ENCODE measurements at regions not wholly inside any gene's neighbourhood (a gene's known extent, or its start where the extent isn't known, plus 50 kb on each side); places are given as distances from the start of the nearest gene placed in this dataset.

- TF ChIP-seq POLR2A (IDR thresholded peaks at IDR 0.05) (no peak), EP300 (IDR thresholded peaks at IDR 0.05) (no peak), POLR2AphosphoS5 (IDR thresholded peaks at IDR 0.05) (no peak)
- TF ChIP-seq, protein P1, sequence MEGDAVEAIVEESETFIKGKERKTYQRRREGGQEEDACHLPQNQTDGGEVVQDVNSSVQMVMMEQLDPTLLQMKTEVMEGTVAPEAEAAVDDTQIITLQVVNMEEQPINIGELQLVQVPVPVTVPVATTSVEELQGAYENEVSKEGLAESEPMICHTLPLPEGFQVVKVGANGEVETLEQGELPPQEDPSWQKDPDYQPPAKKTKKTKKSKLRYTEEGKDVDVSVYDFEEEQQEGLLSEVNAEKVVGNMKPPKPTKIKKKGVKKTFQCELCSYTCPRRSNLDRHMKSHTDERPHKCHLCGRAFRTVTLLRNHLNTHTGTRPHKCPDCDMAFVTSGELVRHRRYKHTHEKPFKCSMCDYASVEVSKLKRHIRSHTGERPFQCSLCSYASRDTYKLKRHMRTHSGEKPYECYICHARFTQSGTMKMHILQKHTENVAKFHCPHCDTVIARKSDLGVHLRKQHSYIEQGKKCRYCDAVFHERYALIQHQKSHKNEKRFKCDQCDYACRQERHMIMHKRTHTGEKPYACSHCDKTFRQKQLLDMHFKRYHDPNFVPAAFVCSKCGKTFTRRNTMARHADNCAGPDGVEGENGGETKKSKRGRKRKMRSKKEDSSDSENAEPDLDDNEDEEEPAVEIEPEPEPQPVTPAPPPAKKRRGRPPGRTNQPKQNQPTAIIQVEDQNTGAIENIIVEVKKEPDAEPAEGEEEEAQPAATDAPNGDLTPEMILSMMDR (IDR thresholded peaks at IDR 0.05), result no peak
- 50 to 84% methylated on average over 2 of the region's 2 CpGs for WGBS, 2 donors
- Histone ChIP-seq H3K27me3 (no peaks in the 10 kb centered on the region), H3K36me3 (no peaks in the 10 kb centered on the region), H3K4me3 (no peak overlapping the region), H3K27ac (no peak overlapping the region), H3K4me1 (no peaks in the 10 kb centered on the region), H3K9me3 (no peaks in the 10 kb centered on the region)
- intact Hi-C loops (cut with DNase I), result no loop called here
- DNase-seq, result no peak
Observed at GRCh38 chr7:41298409-41298808, 404.5 kb downstream of the INHBA start.

GRCh38 chr7:41297166-41297565 lies 405.7 kb downstream of the INHBA start:
- WGBS, 2 donors, result 85 to 89% methylated on average over 6 of the region's 6 CpGs
- Histone ChIP-seq H3K4me3 (no peak overlapping the region), H3K4me1 (no peaks in the 10 kb centered on the region), H3K27me3 (no peaks in the 10 kb centered on the region), H3K27ac (no peak overlapping the region), H3K36me3 (no peaks in the 10 kb centered on the region), H3K9me3 (no peaks in the 10 kb centered on the region)
- no peak for DNase-seq
- intact Hi-C loops (cut with DNase I), result no loop called here
- TF ChIP-seq POLR2A (IDR thresholded peaks at IDR 0.05), result no peak

DNA sequence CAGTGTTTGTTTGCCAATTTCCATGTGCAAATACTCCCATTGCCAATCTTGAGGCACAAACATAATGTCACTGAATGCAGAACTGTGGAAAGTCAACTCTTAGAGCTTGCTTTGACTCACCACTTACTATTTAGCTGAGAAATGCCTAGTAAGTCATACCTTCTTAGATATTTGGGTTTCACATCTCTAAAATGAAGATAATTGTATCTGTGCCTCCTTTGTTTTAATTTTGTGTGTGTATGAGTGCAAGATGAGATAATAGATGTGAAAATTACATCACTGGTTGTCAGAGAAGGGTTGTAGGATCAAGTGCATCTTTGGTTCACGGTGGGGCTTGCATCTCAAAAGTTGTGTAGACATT lies 407.5 kb downstream of the INHBA start:
- TF ChIP-seq, protein P1 (IDR thresholded peaks at IDR 0.05), result no peak
- TF ChIP-seq POLR2AphosphoS5 (IDR thresholded peaks at IDR 0.05), result no peak
- no peak for TF ChIP-seq EP300 (IDR thresholded peaks at IDR 0.05)
- TF ChIP-seq POLR2A (IDR thresholded peaks at IDR 0.05), result no peak
- no peaks in the 10 kb centered on the region for H3K27me3 ChIP-seq
- intact Hi-C loops (cut with DNase I), result no loop called here
- no peaks in the 10 kb centered on the region for H3K9me3 ChIP-seq
- no peaks in the 10 kb centered on the region for H3K36me3 ChIP-seq
- H3K4me3 ChIP-seq, result no peak overlapping the region
- H3K27ac ChIP-seq, result no peak overlapping the region
- no peak for DNase-seq
- H3K4me1 ChIP-seq, result no peaks in the 10 kb centered on the region
- 93 to 94% methylated on average over 1 of the region's 1 CpG for WGBS, 2 donors

DNA sequence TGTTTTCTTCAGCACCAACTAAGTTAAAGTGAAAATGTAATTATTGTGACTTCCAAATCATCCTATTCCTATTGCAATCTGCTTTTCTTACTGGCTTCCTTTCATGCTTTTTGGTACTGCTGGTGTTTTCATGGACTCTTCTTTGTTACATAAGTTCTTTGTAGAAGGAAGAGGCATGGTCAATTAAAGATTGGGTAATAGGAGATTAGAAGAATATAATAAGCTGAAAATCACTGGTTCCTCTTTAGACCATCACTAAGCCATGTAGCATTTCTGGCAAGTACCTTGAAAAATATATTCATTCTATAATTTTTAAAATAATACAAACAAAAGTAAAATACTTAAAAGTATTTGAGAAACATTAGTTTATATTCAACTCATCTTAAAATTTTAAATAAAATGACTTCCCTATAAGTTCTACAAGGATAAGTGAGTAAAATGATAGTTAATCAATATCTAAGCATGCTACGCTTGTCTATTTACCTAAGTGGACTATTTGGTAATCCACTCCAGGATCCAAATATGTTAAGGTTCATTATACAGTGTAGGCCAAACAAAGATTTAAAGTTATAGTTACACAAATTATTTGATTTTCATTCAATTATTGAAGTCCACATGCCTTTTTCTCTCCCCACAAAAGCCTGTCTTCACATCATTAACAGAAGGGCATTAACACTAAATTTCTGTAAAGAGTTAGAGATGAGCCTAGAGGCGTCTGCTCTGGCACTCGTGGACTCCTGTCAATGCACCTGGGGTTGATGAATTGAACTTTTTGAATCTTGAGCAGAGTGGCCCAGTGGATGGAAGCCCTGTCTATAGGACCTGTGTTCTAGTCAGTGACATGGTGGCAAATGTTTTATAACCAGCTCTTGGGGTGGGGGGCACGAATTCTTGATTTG lies 408.1 kb downstream of the INHBA start:
- 58 to 81% methylated on average over 4 of the region's 4 CpGs for WGBS, 2 donors
- Histone ChIP-seq H3K4me1 (no peaks in the 10 kb centered on the region), H3K36me3 (no peaks in the 10 kb centered on the region), H3K27ac (no peak overlapping the region), H3K27me3 (no peaks in the 10 kb centered on the region), H3K9me3 (no peaks in the 10 kb centered on the region), H3K4me3 (no peak overlapping the region)
- DNase-seq, result no peak
- intact Hi-C loops (cut with DNase I), result no loop called here
- TF ChIP-seq POLR2A (IDR thresholded peaks at IDR 0.05), result no peak
- TF ChIP-seq EP300 (IDR thresholded peaks at IDR 0.05), result no peak
- TF ChIP-seq, protein P1 (IDR thresholded peaks at IDR 0.05), result no peak
- no peak for TF ChIP-seq POLR2AphosphoS5 (IDR thresholded peaks at IDR 0.05)

DNA sequence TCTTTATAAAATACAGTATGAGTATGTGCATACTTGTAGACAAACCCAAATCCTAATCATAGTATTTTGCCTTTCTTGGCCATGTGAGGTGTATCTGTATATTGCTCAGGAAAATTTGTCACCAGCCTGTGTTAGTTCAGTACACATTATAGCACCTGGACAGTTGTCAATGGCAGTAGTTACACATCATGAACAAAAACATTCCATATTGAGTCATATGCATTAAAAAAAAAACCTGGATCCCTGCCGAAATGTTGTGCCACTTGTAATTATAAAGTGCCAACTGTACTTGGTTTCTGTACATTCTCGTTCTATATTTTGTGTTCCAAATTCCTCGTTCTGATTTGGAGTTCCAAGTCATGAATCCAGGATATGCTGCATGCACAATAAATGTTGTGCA lies 410.4 kb downstream of the INHBA start:
- Histone ChIP-seq H3K27ac (no peak overlapping the region), H3K36me3 (no peaks in the 10 kb centered on the region), H3K4me3 (no peak overlapping the region), H3K4me1 (no peaks in the 10 kb centered on the region), H3K27me3 (no peaks in the 10 kb centered on the region), H3K9me3 (peaks cover 0 to 3% (median 0%) of the 10 kb centered on the region in 4 donors)
- no peak for DNase-seq
- intact Hi-C loops (cut with DNase I), result no loop called here
- TF ChIP-seq POLR2A (IDR thresholded peaks at IDR 0.05) (no peak), EP300 (IDR thresholded peaks at IDR 0.05) (no peak), POLR2AphosphoS5 (IDR thresholded peaks at IDR 0.05) (no peak)
- TF ChIP-seq, protein P1 (IDR thresholded peaks at IDR 0.05), result no peak
- 22 to 77% methylated on average over 3 of the region's 3 CpGs for WGBS, 2 donors

Data from sigmoid colon (tissue), 6 donors.